HL-60 (cell line): ENCODE measurements at regions not wholly inside any gene's neighbourhood (a gene's known extent, or its start where the extent isn't known, plus 50 kb on each side); places are given as distances from the start of the nearest gene placed in this dataset.

Source experiments
- GABPA ChIP-seq: IDR thresholded peaks from 2 replicates; pipeline ENCODE4 v1.6.1; 2012; ENCODE audit warnings: low read depth
- POLR2AphosphoS5 ChIP-seq: IDR thresholded peaks from 2 replicates; pipeline ENCODE4 v1.6.1; 2012; ENCODE audit warnings: low read depth
- REST ChIP-seq: IDR thresholded peaks from 2 replicates; pipeline ENCODE4 v1.6.1; 2012; ENCODE audit warnings: low read depth; ENCODE audit not compliant: insufficient replicate concordance
- SPI1 ChIP-seq: IDR thresholded peaks from 2 replicates; pipeline ENCODE4 v1.6.1; 2012; ENCODE audit warnings: low read depth, mild to moderate bottlenecking, borderline replicate concordance
- TF ChIP-seq, protein P1 (sequence below): IDR thresholded peaks from one replicate; pipeline ENCODE4 v1.5.1; 2011; ENCODE audit warnings: low read length, control low read depth, inconsistent platforms; ENCODE audit not compliant: insufficient read depth

GRCh38 chr3:99118381-99118780 lies 216.9 kb upstream of the DCBLD2 start:
- TF ChIP-seq, protein P1, sequence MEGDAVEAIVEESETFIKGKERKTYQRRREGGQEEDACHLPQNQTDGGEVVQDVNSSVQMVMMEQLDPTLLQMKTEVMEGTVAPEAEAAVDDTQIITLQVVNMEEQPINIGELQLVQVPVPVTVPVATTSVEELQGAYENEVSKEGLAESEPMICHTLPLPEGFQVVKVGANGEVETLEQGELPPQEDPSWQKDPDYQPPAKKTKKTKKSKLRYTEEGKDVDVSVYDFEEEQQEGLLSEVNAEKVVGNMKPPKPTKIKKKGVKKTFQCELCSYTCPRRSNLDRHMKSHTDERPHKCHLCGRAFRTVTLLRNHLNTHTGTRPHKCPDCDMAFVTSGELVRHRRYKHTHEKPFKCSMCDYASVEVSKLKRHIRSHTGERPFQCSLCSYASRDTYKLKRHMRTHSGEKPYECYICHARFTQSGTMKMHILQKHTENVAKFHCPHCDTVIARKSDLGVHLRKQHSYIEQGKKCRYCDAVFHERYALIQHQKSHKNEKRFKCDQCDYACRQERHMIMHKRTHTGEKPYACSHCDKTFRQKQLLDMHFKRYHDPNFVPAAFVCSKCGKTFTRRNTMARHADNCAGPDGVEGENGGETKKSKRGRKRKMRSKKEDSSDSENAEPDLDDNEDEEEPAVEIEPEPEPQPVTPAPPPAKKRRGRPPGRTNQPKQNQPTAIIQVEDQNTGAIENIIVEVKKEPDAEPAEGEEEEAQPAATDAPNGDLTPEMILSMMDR = no peak
- TF ChIP-seq POLR2AphosphoS5 (no peak), REST (no peak), GABPA (no peak), SPI1 (no peak)
